Stomach (tissue), 8 donors: ENCODE measurements at regions not wholly inside any gene's neighbourhood (a gene's known extent, or its start where the extent isn't known, plus 50 kb on each side); places are given as distances from the start of the nearest gene placed in this dataset.

ENCODE experiments used
- DNase-seq, 2 donors: peaks; one replicate each; pipeline versions ENCODE4 v3.0.0 to v3.0.0-alpha.2; 2013 to 2019
- H3K27ac ChIP-seq, 5 donors: fragments of 200-600 bp in 4 of 5; sonication (generic) in 4 of 5; one replicate each; pipeline ENCODE4 v1.5.1; 2013 to 2019; ENCODE audit warnings: mild to moderate bottlenecking in 1 of 5, moderate library complexity in 1 of 5
- H3K27me3 ChIP-seq, 3 donors: fragments of 200-600 bp; sonication (generic); one replicate each; pipeline ENCODE4 v1.5.1; 2017 to 2019; ENCODE audit warnings: mixed run types in 1 of 3
- H3K36me3 ChIP-seq, 4 donors: fragments of 200-600 bp; sonication (generic); 1 replicate in 3 of 4; 2 replicates in 1 of 4; pipeline ENCODE4 v1.5.1; 2016 to 2019
- H3K4me1 ChIP-seq, 4 donors: fragments of 200-600 bp; sonication (generic); one replicate each; pipeline ENCODE4 v1.5.1; 2016 to 2019
- H3K4me3 ChIP-seq, 4 donors: fragments of 200-600 bp; sonication (generic) in 3 of 4; one replicate each; pipeline ENCODE4 v1.5.1; 2016 to 2019; ENCODE audit warnings: mild to moderate bottlenecking in 1 of 4
- H3K9me3 ChIP-seq, 4 donors: fragments of 200-600 bp; sonication (generic); one replicate each; pipeline ENCODE4 v1.5.1; 2016 to 2019
- EP300 ChIP-seq: sonication (generic); formaldehyde crosslinking; IDR thresholded peaks from one replicate; pipeline ENCODE4 v1.6.1; 2017; ENCODE audit warnings: antibody characterized with exemption
- POLR2A ChIP-seq, 4 donors: fragments of 450-650 bp; IDR thresholded peaks; one replicate each; pipeline ENCODE4 v1.6.1; 2016; ENCODE audit warnings: antibody characterized with exemption in 4 of 4, control low read depth in 2 of 4, mild to moderate bottlenecking in 1 of 4, moderate library complexity in 1 of 4
- POLR2AphosphoS5 ChIP-seq, 3 donors: sonication (generic); formaldehyde crosslinking; IDR thresholded peaks; one replicate each; pipeline ENCODE4 v1.6.1; 2016; ENCODE audit warnings: antibody characterized with exemption in 3 of 3
- WGBS, 5 donors: extraction: QIAGEN DNeasy Blood & Tissue Kit in 3 of 5; methylation state at CpG; one replicate each; pipeline versions ENCODE4 v1.1.5 to v1.1.7; 2013 to 2018; 5-methylcytosine and 5-hydroxymethylcytosine counted together
- intact Hi-C: fragments of 100-400 bp; cut with DNase I; formaldehyde crosslinking; loops from one replicate; pipeline ENCODE4 v1.15.1; 2023; ENCODE audit warnings: low total_unique reads
- TF ChIP-seq, protein P1 (sequence below), 7 experiments: fragments of 450-650 bp in 4 of 7; fragments of 200-600 bp in 3 of 7; sonication (generic) in 3 of 7; IDR thresholded peaks; one replicate each; pipeline ENCODE4 v1.5.1; 2016 to 2019; ENCODE audit warnings: antibody characterized with exemption in 7 of 7, control low read depth in 2 of 7, mild to moderate bottlenecking in 1 of 7
- donor health status: healthy with polysubstance abuse.
- donor health status: Bipolar disorder and iron deficiency.
- donor health status: healthy.

DNA sequence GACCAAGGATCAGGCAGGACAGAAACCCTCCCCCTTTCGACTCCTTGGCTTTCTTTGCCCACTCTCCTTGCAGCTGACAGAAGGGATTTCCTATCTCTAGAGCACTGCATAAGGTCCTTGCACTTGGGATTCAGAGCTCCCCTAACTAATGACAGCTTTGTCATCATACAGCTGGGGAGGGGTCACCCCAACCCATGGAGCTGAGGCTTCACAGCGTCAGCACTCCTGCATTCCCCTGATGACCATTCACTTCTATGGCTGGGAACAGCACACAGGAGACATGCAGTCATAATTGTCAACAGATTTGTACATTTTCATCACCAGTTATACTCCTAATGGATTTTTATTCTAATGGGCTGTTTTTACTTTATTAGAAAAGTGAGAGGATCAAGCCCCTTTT, 161.7 kb upstream of the C1orf87 start:
- no peak overlapping the region for H3K4me3 ChIP-seq
- 66 to 95% (median 70%) methylated on average over 2 of the region's 2 CpGs for WGBS, 5 donors
- H3K9me3 ChIP-seq, result no peaks in the 10 kb centered on the region
- H3K36me3 ChIP-seq, result no peaks in the 10 kb centered on the region
- no peaks in the 10 kb centered on the region for H3K27me3 ChIP-seq
- intact Hi-C loops, result no loop called here
- H3K4me1 ChIP-seq, result no peaks in the 10 kb centered on the region
- TF ChIP-seq POLR2AphosphoS5 (IDR thresholded peaks at IDR 0.05) (no peak), POLR2A (IDR thresholded peaks at IDR 0.05) (no peak), EP300 (no peak)
- TF ChIP-seq, protein P1, sequence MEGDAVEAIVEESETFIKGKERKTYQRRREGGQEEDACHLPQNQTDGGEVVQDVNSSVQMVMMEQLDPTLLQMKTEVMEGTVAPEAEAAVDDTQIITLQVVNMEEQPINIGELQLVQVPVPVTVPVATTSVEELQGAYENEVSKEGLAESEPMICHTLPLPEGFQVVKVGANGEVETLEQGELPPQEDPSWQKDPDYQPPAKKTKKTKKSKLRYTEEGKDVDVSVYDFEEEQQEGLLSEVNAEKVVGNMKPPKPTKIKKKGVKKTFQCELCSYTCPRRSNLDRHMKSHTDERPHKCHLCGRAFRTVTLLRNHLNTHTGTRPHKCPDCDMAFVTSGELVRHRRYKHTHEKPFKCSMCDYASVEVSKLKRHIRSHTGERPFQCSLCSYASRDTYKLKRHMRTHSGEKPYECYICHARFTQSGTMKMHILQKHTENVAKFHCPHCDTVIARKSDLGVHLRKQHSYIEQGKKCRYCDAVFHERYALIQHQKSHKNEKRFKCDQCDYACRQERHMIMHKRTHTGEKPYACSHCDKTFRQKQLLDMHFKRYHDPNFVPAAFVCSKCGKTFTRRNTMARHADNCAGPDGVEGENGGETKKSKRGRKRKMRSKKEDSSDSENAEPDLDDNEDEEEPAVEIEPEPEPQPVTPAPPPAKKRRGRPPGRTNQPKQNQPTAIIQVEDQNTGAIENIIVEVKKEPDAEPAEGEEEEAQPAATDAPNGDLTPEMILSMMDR (IDR thresholded peaks at IDR 0.05), result no peak
- H3K27ac ChIP-seq, result no peak overlapping the region
- DNase-seq, result no peak

DNA sequence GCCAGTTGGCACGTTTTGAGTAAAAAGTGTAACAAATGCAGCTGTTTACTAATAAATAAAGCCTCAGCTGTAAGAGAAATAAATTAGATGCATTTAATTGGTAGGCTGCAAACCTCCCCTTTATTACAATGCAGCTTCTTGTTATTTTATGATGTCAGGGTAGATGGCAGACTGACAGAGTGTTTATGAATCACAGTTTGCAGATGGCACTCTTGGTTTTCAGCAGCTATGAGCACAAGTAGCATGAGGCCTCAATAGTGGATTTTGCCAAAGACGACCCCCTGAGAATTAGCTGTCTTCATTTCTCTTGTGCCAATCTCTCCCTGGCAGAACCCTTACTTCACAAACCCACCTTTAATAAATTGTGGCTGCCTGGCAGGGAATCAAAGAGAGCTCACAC, 161.2 kb upstream of the C1orf87 start:
- intact Hi-C loops, result no loop called here
- WGBS, 5 donors, result 62 to 73% (median 65%) methylated on average over 2 of the region's 2 CpGs

DNA sequence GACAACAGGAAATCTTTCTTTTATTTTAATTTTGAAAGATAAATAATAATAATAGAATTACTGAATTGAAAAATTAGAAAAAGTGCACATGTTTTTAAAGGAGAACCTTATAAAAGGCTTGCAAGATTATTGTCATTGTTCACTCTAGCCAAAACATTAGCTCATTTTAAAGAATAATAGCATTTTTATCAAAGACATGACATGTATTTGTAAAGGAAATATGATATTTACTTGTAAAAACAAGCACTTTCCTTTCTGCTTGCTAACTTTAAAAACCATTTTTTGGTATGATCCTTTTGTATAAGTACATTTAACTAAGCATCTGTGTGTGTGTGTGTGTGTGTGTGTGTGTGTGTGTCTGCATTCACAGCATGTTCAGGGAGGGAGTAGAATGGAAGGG, 156.3 kb upstream of the C1orf87 start:
- TF ChIP-seq, protein P1 (IDR thresholded peaks at IDR 0.05), result no peak
- no peak for TF ChIP-seq POLR2AphosphoS5 (IDR thresholded peaks at IDR 0.05)
- TF ChIP-seq EP300, result no peak
- no peak for TF ChIP-seq POLR2A (IDR thresholded peaks at IDR 0.05)
- intact Hi-C loops, result no loop called here
- DNase-seq, result no peak
- Histone ChIP-seq H3K27me3 (no peaks in the 10 kb centered on the region), H3K4me1 (no peaks in the 10 kb centered on the region), H3K9me3 (no peaks in the 10 kb centered on the region), H3K4me3 (no peak overlapping the region), H3K36me3 (no peaks in the 10 kb centered on the region), H3K27ac (no peak overlapping the region)

More for the DNA sequence above, 161.2 kb upstream of the C1orf87 start:
- Histone ChIP-seq H3K4me3 (no peak overlapping the region), H3K4me1 (no peaks in the 10 kb centered on the region), H3K9me3 (no peaks in the 10 kb centered on the region), H3K36me3 (no peaks in the 10 kb centered on the region), H3K27me3 (no peaks in the 10 kb centered on the region), H3K27ac (no peak overlapping the region)
- DNase-seq, result no peak
- TF ChIP-seq EP300 (no peak), POLR2A (IDR thresholded peaks at IDR 0.05) (no peak), POLR2AphosphoS5 (IDR thresholded peaks at IDR 0.05) (no peak)
- TF ChIP-seq, protein P1 (IDR thresholded peaks at IDR 0.05), result no peak

DNA sequence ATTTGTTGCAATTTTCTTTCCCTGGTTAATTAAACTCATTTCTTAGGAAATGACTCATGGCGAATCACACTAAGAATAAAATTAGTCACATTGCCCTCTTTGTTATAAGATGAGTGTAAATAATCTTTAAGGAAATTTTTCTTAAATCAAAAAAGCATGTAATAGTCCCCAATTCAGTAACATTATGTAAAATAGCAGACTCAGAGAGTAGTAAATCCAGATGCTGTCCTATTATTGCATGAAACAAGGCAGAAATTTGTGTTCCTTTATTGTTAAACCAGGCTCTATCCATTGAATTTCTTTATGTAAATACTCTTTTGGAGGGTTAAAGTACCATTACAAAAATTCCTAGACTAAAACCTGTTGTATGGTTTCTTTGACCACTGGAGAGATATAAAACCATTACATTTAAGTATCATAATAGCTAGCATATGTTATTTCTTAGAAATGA, 154.5 kb upstream of the C1orf87 start:
- no peak for TF ChIP-seq POLR2A (IDR thresholded peaks at IDR 0.05)
- TF ChIP-seq POLR2AphosphoS5 (IDR thresholded peaks at IDR 0.05), result no peak
- TF ChIP-seq EP300, result no peak
- TF ChIP-seq, protein P1 (IDR thresholded peaks at IDR 0.05), result no peak
- Histone ChIP-seq H3K36me3 (no peaks in the 10 kb centered on the region), H3K9me3 (no peaks in the 10 kb centered on the region), H3K27ac (no peak overlapping the region), H3K4me1 (peaks cover 0 to under 1% (median 0%) of the 10 kb centered on the region in 4 donors), H3K4me3 (no peak overlapping the region), H3K27me3 (no peaks in the 10 kb centered on the region)
- DNase-seq, result no peak
- intact Hi-C loops, result no loop called here
- 84 to 95% (median 89%) methylated on average over 1 of the region's 1 CpG for WGBS, 5 donors
